ENCODE measurements at regions not wholly inside any gene's neighbourhood (a gene's known extent, or its start where the extent isn't known, plus 50 kb on each side); places are given as distances from the start of the nearest gene placed in this dataset.

GRCh38 chr4:81966676-81967075 lies 407.1 kb downstream of the HNRNPD start:
- H3K4me2 ChIP-seq (ENCODE audit: low read length), result no peak overlapping the region
- H3K36me3 ChIP-seq (ENCODE audit: insufficient read depth, low read length), result no peaks in the 10 kb centered on the region
- H2AFZ ChIP-seq (ENCODE audit: low read depth, low read length), result no peak overlapping the region
- H3K9ac ChIP-seq (ENCODE audit: low read length), result no peak overlapping the region
- no peaks in the 10 kb centered on the region for H3K27me3 ChIP-seq (ENCODE audit: insufficient read depth, low read depth, low read length)
- H3K27ac ChIP-seq (ENCODE audit: low read length), result no peak overlapping the region
- no peaks in the 10 kb centered on the region for H3K9me2 ChIP-seq (ENCODE audit: insufficient read depth, low read length)
- TF ChIP-seq POLR2AphosphoS5 (IDR thresholded peaks at IDR 0.05) (no peak), MXI1 (conservative IDR thresholded peaks at IDR 0.05; ENCODE audit: poor library complexity, severe bottlenecking) (no peak)
- H3F3A ChIP-seq (ENCODE audit: insufficient read depth, low read length, poor library complexity, severe bottlenecking), result no peaks in the 10 kb centered on the region
- no peaks in the 10 kb centered on the region for H4K20me1 ChIP-seq (ENCODE audit: insufficient read depth)
- H3K9me3 ChIP-seq (ENCODE audit: low read length), result no peaks in the 10 kb centered on the region
- H3K4me3 ChIP-seq (ENCODE audit: low read length), result no peak overlapping the region
- no peaks in the 10 kb centered on the region for H3K79me2 ChIP-seq (replicated peaks; ENCODE audit: insufficient read depth, low read length)

GRCh38 chr4:81965911-81966310 lies 407.9 kb downstream of the HNRNPD start:
- H3F3A ChIP-seq (ENCODE audit: insufficient read depth, low read length, poor library complexity, severe bottlenecking), result no peaks in the 10 kb centered on the region
- no peak overlapping the region for H3K4me3 ChIP-seq (ENCODE audit: low read length)
- H3K36me3 ChIP-seq (ENCODE audit: insufficient read depth, low read length), result no peaks in the 10 kb centered on the region
- no peaks in the 10 kb centered on the region for H4K20me1 ChIP-seq (ENCODE audit: insufficient read depth)
- TF ChIP-seq POLR2AphosphoS5 (IDR thresholded peaks at IDR 0.05) (no peak), EZH2 (IDR thresholded peaks at IDR 0.05; ENCODE audit: borderline replicate concordance, insufficient read depth, low read length, poor library complexity, severe bottlenecking) (no peak), CTCF (IDR thresholded peaks at IDR 0.05; ENCODE audit: poor library complexity, severe bottlenecking) (no peak), REST (IDR thresholded peaks at IDR 0.05; ENCODE audit: borderline replicate concordance) (no peak), SMC3 (conservative IDR thresholded peaks at IDR 0.05; ENCODE audit: poor library complexity) (no peak), MXI1 (conservative IDR thresholded peaks at IDR 0.05; ENCODE audit: poor library complexity, severe bottlenecking) (no peak), EP300 (conservative IDR thresholded peaks at IDR 0.05; ENCODE audit: poor library complexity, severe bottlenecking) (no peak), RAD21 (conservative IDR thresholded peaks at IDR 0.05) (no peak), TAF1 (IDR thresholded peaks at IDR 0.05; ENCODE audit: low read depth) (no peak)
- no peaks in the 10 kb centered on the region for H3K79me2 ChIP-seq (replicated peaks; ENCODE audit: insufficient read depth, low read length)
- no peak overlapping the region for H3K4me2 ChIP-seq (ENCODE audit: low read length)
- H3K27ac ChIP-seq (ENCODE audit: low read length), result no peak overlapping the region
- no peaks in the 10 kb centered on the region for H3K9me2 ChIP-seq (ENCODE audit: insufficient read depth, low read length)
- H3K9ac ChIP-seq (ENCODE audit: low read length), result no peak overlapping the region
- no peaks in the 10 kb centered on the region for H3K27me3 ChIP-seq (ENCODE audit: insufficient read depth, low read depth, low read length)
- H3K9me3 ChIP-seq (ENCODE audit: low read length), result no peaks in the 10 kb centered on the region
- no peak overlapping the region for H2AFZ ChIP-seq (ENCODE audit: low read depth, low read length)

- no peaks in the 10 kb centered on the region for H3F3A ChIP-seq (ENCODE audit: insufficient read depth, low read length, poor library complexity, severe bottlenecking)
- H3K27me3 ChIP-seq (ENCODE audit: insufficient read depth, low read depth, low read length), result no peaks in the 10 kb centered on the region
- no peaks in the 10 kb centered on the region for H3K36me3 ChIP-seq (ENCODE audit: insufficient read depth, low read length)
- no peaks in the 10 kb centered on the region for H4K20me1 ChIP-seq (ENCODE audit: insufficient read depth)
- H3K9ac ChIP-seq (ENCODE audit: low read length), result no peak overlapping the region
- no peak for TF ChIP-seq EZH2 (IDR thresholded peaks at IDR 0.05; ENCODE audit: borderline replicate concordance, insufficient read depth, low read length, poor library complexity, severe bottlenecking)
- no peak for TF ChIP-seq REST (IDR thresholded peaks at IDR 0.05; ENCODE audit: borderline replicate concordance)
- TF ChIP-seq TAF1 (IDR thresholded peaks at IDR 0.05; ENCODE audit: low read depth), result no peak
- TF ChIP-seq RAD21 (conservative IDR thresholded peaks at IDR 0.05), result no peak
- no peak for TF ChIP-seq MXI1 (conservative IDR thresholded peaks at IDR 0.05; ENCODE audit: poor library complexity, severe bottlenecking)
- no peak for TF ChIP-seq SMC3 (conservative IDR thresholded peaks at IDR 0.05; ENCODE audit: poor library complexity)
- no peak for TF ChIP-seq EP300 (conservative IDR thresholded peaks at IDR 0.05; ENCODE audit: poor library complexity, severe bottlenecking)
- TF ChIP-seq POLR2AphosphoS5 (IDR thresholded peaks at IDR 0.05), result no peak
- no peak for TF ChIP-seq CTCF (IDR thresholded peaks at IDR 0.05; ENCODE audit: poor library complexity, severe bottlenecking)
- no peak overlapping the region for H3K4me3 ChIP-seq (ENCODE audit: low read length)
- H3K79me2 ChIP-seq (replicated peaks; ENCODE audit: insufficient read depth, low read length), result no peaks in the 10 kb centered on the region
- H3K27ac ChIP-seq (ENCODE audit: low read length), result no peak overlapping the region
- no peaks in the 10 kb centered on the region for H3K9me3 ChIP-seq (ENCODE audit: low read length)
- no peak overlapping the region for H3K4me2 ChIP-seq (ENCODE audit: low read length)
- no peaks in the 10 kb centered on the region for H3K9me2 ChIP-seq (ENCODE audit: insufficient read depth, low read length)
- H2AFZ ChIP-seq (ENCODE audit: low read depth, low read length), result no peak overlapping the region
Observed at GRCh38 chr4:81965454-81965853, 408.3 kb downstream of the HNRNPD start.
